Right lobe of liver (tissue), 6 donors: ENCODE measurements at regions not wholly inside any gene's neighbourhood (a gene's known extent, or its start where the extent isn't known, plus 50 kb on each side); places are given as distances from the start of the nearest gene placed in this dataset.

ENCODE experiments used
- ATAC-seq, 4 donors: fragments of 200-7000 bp; cut with Tn5 transposase; one replicate each; pipeline ENCODE4 v1.9.1; 2020; ENCODE audit warnings: mild to moderate bottlenecking in 4 of 4, moderate library complexity in 4 of 4
- DNase-seq, 3 donors: peaks; one replicate each; pipeline ENCODE4 v3.0.0-alpha.2; 2020
- H3K27ac ChIP-seq, 3 donors: fragments of 200-600 bp; one replicate each; pipeline ENCODE4 v1.8.0; 2022
- H3K27me3 ChIP-seq, 2 donors: fragments of 200-600 bp; one replicate each; pipeline ENCODE4 v1.8.0; 2022
- H3K36me3 ChIP-seq, 4 donors: fragments of 200-600 bp; sonication (generic) in 1 of 4; one replicate each; pipeline versions ENCODE4 v1.5.1 to v1.8.0; 2017 to 2022; ENCODE audit warnings: control low read depth in 1 of 4
- H3K4me1 ChIP-seq, 4 donors: fragments of 200-600 bp; sonication (generic) in 1 of 4; one replicate each; pipeline versions ENCODE4 v1.5.1 to v1.8.0; 2017 to 2022; ENCODE audit warnings: control low read depth in 1 of 4
- H3K4me3 ChIP-seq, 3 donors: fragments of 200-600 bp; one replicate each; pipeline ENCODE4 v1.8.0; 2022
- H3K9me3 ChIP-seq, 4 donors: fragments of 200-600 bp; sonication (generic) in 1 of 4; one replicate each; pipeline versions ENCODE4 v1.5.1 to v1.8.0; 2017 to 2022; ENCODE audit warnings: control low read depth in 1 of 4
- CTCF ChIP-seq, 4 donors: fragments of 200-600 bp in 3 of 4; fragments of 450-650 bp in 1 of 4; IDR thresholded peaks; one replicate each; pipeline versions ENCODE4 v1.5.1 to v1.8.0; 2016 to 2022; ENCODE audit warnings: antibody characterized with exemption in 4 of 4, mild to moderate bottlenecking in 2 of 4
- POLR2A ChIP-seq: fragments of 450-650 bp; IDR thresholded peaks from one replicate; pipeline ENCODE4 v1.6.1; 2017; ENCODE audit warnings: antibody characterized with exemption, mild to moderate bottlenecking
- WGBS: methylation state at CpG from one replicate; pipeline ENCODE4 v1.1.6; 2018; ENCODE audit warnings: low coverage, low lambda C conversion rate; ENCODE audit not compliant: insufficient coverage; ENCODE audit errors: missing lambda C conversion rate; 5-methylcytosine and 5-hydroxymethylcytosine counted together
- intact Hi-C, 2 donors: fragments of 100-400 bp; cut with DNase I; formaldehyde crosslinking; loops; one replicate each; pipeline versions ENCODE4 v1.11.2 to v1.14.1; 2022
- donor health status: DM: no; HTN: yes; CAD: no.
- donor health status: DM: no; HTN: no; CAD: no.
- donor health status: DM: no; HTN: no; CAD: no.
- donor health status: DM: no; HTN: yes; CAD: no.
- donor health status: DM: no; HTN: yes; CAD: no.

- Histone ChIP-seq H3K27me3 (no peaks in the 10 kb centered on the region), H3K4me3 (no peak overlapping the region), H3K9me3 (no peaks in the 10 kb centered on the region), H3K36me3 (no peaks in the 10 kb centered on the region), H3K27ac (no peak overlapping the region), H3K4me1 (no peaks in the 10 kb centered on the region)
- TF ChIP-seq CTCF (IDR thresholded peaks at IDR 0.05): no peak
- no peak for TF ChIP-seq POLR2A
- DNase-seq (no peak), ATAC-seq (no peak)
- WGBS: 72% methylated on average over 12 of the region's 14 CpGs
- intact Hi-C loops: no loop called here
Observed at GRCh38 chr20:29687438-29687837, 1570.0 kb upstream of the DEFB115 start.

- H3K27me3 ChIP-seq: no peaks in the 10 kb centered on the region
- intact Hi-C loops: no loop called here
- TF ChIP-seq POLR2A (no peak), CTCF (IDR thresholded peaks at IDR 0.05) (no peak)
- no peaks in the 10 kb centered on the region for H3K36me3 ChIP-seq
- H3K4me1 ChIP-seq: no peaks in the 10 kb centered on the region
- WGBS: 66% methylated on average over 23 of the region's 48 CpGs
- peak in 2 of 3 donors; percentile 44 to 47 for DNase-seq
- no peak overlapping the region for H3K27ac ChIP-seq
- no peaks in the 10 kb centered on the region for H3K9me3 ChIP-seq
- no peak for ATAC-seq
- no peak overlapping the region for H3K4me3 ChIP-seq
Observed at GRCh38 chr20:29689411-29690225, 1567.8 kb upstream of the DEFB115 start.

- H3K4me3 ChIP-seq: no peak overlapping the region
- H3K9me3 ChIP-seq: no peaks in the 10 kb centered on the region
- no peaks in the 10 kb centered on the region for H3K4me1 ChIP-seq
- H3K36me3 ChIP-seq: no peaks in the 10 kb centered on the region
- TF ChIP-seq POLR2A (no peak), CTCF (IDR thresholded peaks at IDR 0.05) (no peak)
- peak in 1 of 3 donors; percentile 37 for DNase-seq
- ATAC-seq: no peak
- H3K27me3 ChIP-seq: no peaks in the 10 kb centered on the region
- 62% methylated on average over 6 of the region's 19 CpGs for WGBS
- H3K27ac ChIP-seq: no peak overlapping the region
- intact Hi-C loops: no loop called here
Observed at GRCh38 chr20:29690274-29690673, 1567.2 kb upstream of the DEFB115 start.

GRCh38 chr20:29740601-29740950, 1516.9 kb upstream of the DEFB115 start:
- no peaks in the 10 kb centered on the region for H3K9me3 ChIP-seq

More at GRCh38 chr20:29740601-29740950, 1516.9 kb upstream of the DEFB115 start:
- TF ChIP-seq CTCF (IDR thresholded peaks at IDR 0.05) (no peak), POLR2A (no peak)
- H3K4me3 ChIP-seq: no peak overlapping the region
- intact Hi-C loops: no loop called here
- 60% methylated on average over 8 of the region's 35 CpGs for WGBS
- no peak overlapping the region for H3K27ac ChIP-seq
- no peaks in the 10 kb centered on the region for H3K27me3 ChIP-seq
- no peaks in the 10 kb centered on the region for H3K4me1 ChIP-seq
- ATAC-seq (peak in 1 of 4 donors; percentile 40), DNase-seq (peak in 1 of 3 donors; percentile 36)
- H3K36me3 ChIP-seq: no peaks in the 10 kb centered on the region
